Thoracic aorta (tissue), 2 donors: ENCODE measurements at regions not wholly inside any gene's neighbourhood (a gene's known extent, or its start where the extent isn't known, plus 50 kb on each side); places are given as distances from the start of the nearest gene placed in this dataset.

Source experiments
- ATAC-seq: fragments of 150-250 bp; one replicate; pipeline ENCODE4 v1.8.0; 2017; ENCODE audit warnings: low read depth; ENCODE audit not compliant: insufficient number of reproducible peaks, low FRiP score
- DNase-seq: peaks from one replicate; pipeline ENCODE4 v3.0.0-alpha.2; 2020; ENCODE audit warnings: low spot score
- H3K27ac ChIP-seq, 2 donors: fragments of 200-600 bp; sonication (generic); 1 replicate in 1 of 2; 2 replicates in 1 of 2; pipeline ENCODE4 v1.5.1; 2016; ENCODE audit warnings: mild to moderate bottlenecking in 2 of 2, moderate library complexity in 2 of 2
- H3K27me3 ChIP-seq: fragments of 200-600 bp; sonication (generic); replicated peaks from 2 replicates; pipeline ENCODE4 v1.6.0; 2016; ENCODE audit warnings: mild to moderate bottlenecking; ENCODE audit not compliant: insufficient read depth
- H3K36me3 ChIP-seq: fragments of 200-600 bp; sonication (generic); one replicate; pipeline ENCODE4 v1.5.1; 2016
- H3K4me1 ChIP-seq, 2 donors: fragments of 200-600 bp; sonication (generic); 1 replicate in 1 of 2; 2 replicates in 1 of 2; pipeline versions ENCODE4 v1.5.1 to v1.6.0; 2016; ENCODE audit warnings: low read depth in 2 of 2, mild to moderate bottlenecking in 1 of 2; ENCODE audit not compliant: control insufficient read depth in 1 of 2
- H3K4me3 ChIP-seq: fragments of 200-600 bp; sonication (generic); 2 replicates; pipeline ENCODE4 v1.5.1; 2016; ENCODE audit warnings: mild to moderate bottlenecking
- H3K9me3 ChIP-seq: fragments of 200-600 bp; sonication (generic); 2 replicates; pipeline ENCODE4 v1.5.1; 2016
- TF ChIP-seq, protein P1 (sequence below): fragments of 200-600 bp; sonication (generic); IDR thresholded peaks from one replicate; pipeline ENCODE4 v1.5.1; 2019; ENCODE audit warnings: antibody characterized with exemption

- H3K4me3 ChIP-seq = no peak overlapping the region
- DNase-seq (no peak), ATAC-seq (no peak)
- no peaks in the 10 kb centered on the region for H3K27me3 ChIP-seq
- no peak overlapping the region for H3K27ac ChIP-seq
- TF ChIP-seq, protein P1, sequence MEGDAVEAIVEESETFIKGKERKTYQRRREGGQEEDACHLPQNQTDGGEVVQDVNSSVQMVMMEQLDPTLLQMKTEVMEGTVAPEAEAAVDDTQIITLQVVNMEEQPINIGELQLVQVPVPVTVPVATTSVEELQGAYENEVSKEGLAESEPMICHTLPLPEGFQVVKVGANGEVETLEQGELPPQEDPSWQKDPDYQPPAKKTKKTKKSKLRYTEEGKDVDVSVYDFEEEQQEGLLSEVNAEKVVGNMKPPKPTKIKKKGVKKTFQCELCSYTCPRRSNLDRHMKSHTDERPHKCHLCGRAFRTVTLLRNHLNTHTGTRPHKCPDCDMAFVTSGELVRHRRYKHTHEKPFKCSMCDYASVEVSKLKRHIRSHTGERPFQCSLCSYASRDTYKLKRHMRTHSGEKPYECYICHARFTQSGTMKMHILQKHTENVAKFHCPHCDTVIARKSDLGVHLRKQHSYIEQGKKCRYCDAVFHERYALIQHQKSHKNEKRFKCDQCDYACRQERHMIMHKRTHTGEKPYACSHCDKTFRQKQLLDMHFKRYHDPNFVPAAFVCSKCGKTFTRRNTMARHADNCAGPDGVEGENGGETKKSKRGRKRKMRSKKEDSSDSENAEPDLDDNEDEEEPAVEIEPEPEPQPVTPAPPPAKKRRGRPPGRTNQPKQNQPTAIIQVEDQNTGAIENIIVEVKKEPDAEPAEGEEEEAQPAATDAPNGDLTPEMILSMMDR = no peak
- no peaks in the 10 kb centered on the region for H3K4me1 ChIP-seq
- H3K9me3 ChIP-seq = no peaks in the 10 kb centered on the region
- H3K36me3 ChIP-seq = no peaks in the 10 kb centered on the region
These were observed 90.6 kb upstream of the CDK1 start for GRCh38 chr10:60687679-60688078.

DNA sequence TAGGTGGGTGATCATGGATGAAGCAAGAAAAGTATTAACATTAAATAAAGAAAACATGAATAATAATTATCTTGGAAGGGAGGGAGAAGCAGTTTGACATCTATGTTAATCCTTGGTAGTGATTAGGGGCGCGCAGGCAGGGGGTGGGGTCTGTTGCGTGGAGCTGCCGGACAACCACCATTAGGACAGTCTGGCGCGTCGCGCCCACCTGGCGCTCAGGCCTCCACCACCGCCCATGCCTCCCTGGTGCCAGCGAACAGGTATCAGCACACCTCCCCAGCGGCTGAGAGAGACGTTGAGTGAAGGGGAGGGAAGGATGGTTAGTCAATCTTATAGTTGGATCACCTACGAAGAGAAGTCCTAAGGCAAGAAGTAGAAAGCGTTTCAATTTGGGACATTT, 94.2 kb upstream of the CDK1 start:
- H3K27me3 ChIP-seq = no peaks in the 10 kb centered on the region
- H3K36me3 ChIP-seq = no peaks in the 10 kb centered on the region
- no peak overlapping the region for H3K4me3 ChIP-seq
- H3K9me3 ChIP-seq = no peaks in the 10 kb centered on the region
- H3K4me1 ChIP-seq = no peaks in the 10 kb centered on the region
- DNase-seq (no peak), ATAC-seq (no peak)
- TF ChIP-seq, protein P1 = no peak
- H3K27ac ChIP-seq = no peak overlapping the region

- Histone ChIP-seq H3K27me3 (no peaks in the 10 kb centered on the region), H3K9me3 (no peaks in the 10 kb centered on the region), H3K4me3 (no peak overlapping the region), H3K4me1 (no peaks in the 10 kb centered on the region), H3K36me3 (no peaks in the 10 kb centered on the region), H3K27ac (no peak overlapping the region)
- TF ChIP-seq, protein P1 = no peak
- ATAC-seq = no peak
- DNase-seq = no peak
These were observed 97.2 kb upstream of the CDK1 start for GRCh38 chr10:60681103-60681502.

DNA sequence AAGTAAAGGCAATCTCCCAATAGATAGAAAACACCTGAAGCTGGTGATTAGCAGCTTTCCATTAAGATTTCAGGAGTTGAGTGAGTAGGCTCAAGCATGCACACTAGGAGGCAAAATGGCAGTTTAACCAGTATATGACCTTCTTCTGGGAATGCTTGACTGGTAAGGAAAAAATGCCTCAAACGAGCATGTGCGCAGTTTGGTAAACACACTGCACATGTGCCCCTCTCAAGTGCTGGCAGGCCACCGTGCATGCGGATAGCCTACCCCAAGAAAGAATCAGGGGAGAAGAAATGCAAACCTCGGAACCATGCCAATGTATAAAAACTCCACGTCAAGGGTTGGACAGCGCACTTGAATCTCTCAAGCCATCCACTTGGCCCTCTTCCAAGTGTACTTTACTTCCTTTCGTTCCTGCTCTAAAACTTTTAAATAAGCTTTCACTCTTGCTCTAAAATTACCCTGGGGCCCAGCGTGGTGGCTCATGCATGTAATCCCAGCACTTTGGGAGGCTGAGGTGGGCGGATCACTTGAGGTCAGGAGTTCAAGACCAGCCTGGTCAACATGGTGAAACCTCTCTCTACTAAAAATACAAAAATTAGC, 98.8 kb upstream of the CDK1 start:
- Histone ChIP-seq H3K4me3 (no peak overlapping the region), H3K4me1 (no peaks in the 10 kb centered on the region), H3K27ac (no peak overlapping the region), H3K9me3 (no peaks in the 10 kb centered on the region), H3K36me3 (no peaks in the 10 kb centered on the region), H3K27me3 (no peaks in the 10 kb centered on the region)
- TF ChIP-seq, protein P1 = no peak
- DNase-seq = no peak
- ATAC-seq = no peak

GRCh38 chr10:60678978-60679377, 99.3 kb upstream of the CDK1 start:
- H3K4me1 ChIP-seq = no peaks in the 10 kb centered on the region
- no peak for ATAC-seq
- no peaks in the 10 kb centered on the region for H3K36me3 ChIP-seq
- H3K27ac ChIP-seq = no peak overlapping the region
- no peaks in the 10 kb centered on the region for H3K9me3 ChIP-seq
- TF ChIP-seq, protein P1 = no peak
- DNase-seq = no peak
- H3K4me3 ChIP-seq = no peak overlapping the region
- H3K27me3 ChIP-seq = no peaks in the 10 kb centered on the region
